SU-DHL-6 (cell line): ENCODE measurements at regions not wholly inside any gene's neighbourhood (a gene's known extent, or its start where the extent isn't known, plus 50 kb on each side); places are given as distances from the start of the nearest gene placed in this dataset.

Source experiments
- CTCF ChIP-seq: fragments of 200-600 bp; sonication (generic); IDR thresholded peaks from one replicate; pipeline ENCODE4 v1.5.1; 2017; ENCODE audit warnings: antibody characterized with exemption, mild to moderate bottlenecking, low read length, moderate library complexity; ENCODE audit not compliant: insufficient read depth, poor library complexity, severe bottlenecking
- EZH2phosphoT487 ChIP-seq: fragments of 200-600 bp; sonication (generic), shearing (Covaris generic); conservative IDR thresholded peaks from 2 replicates; pipeline ENCODE4 v1.6.1; 2018; ENCODE audit warnings: mild to moderate bottlenecking, antibody characterized with exemption, low read length, moderate library complexity, mixed read lengths

DNA sequence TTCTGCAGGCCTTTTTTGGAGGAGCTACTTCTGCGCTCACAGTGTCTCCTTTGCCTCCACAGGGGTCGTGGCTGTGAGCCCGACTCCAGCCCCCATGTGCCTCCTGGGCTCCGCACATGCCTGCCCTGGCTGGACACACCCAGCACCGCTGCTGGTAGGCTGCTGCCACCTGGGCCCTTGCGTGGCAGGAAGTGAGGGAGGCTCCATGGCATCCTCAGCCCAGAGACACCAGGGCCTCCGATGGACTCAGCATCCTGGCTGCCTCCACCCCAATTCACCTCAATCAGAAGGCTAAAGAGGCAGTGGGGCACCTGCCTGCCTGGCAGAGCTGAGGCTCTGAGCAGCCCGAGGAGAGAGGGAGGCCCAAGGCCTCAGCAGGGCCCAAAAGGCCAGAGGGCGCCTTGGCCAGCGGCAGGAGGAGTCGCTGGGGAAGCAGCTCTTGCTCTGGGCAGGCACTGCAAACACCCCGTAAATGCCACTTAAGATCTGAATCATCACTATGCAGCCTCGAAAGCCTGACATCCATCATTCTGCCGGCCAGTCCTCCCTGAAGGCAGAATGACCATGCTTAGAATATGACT lies 68.3 kb upstream of the OTOS start:
- no peak for TF ChIP-seq CTCF
- no peak for TF ChIP-seq EZH2phosphoT487
